Heart left ventricle (tissue), 16 donors: ENCODE measurements at regions not wholly inside any gene's neighbourhood (a gene's known extent, or its start where the extent isn't known, plus 50 kb on each side); places are given as distances from the start of the nearest gene placed in this dataset.

Experiments used
- ATAC-seq, 4 donors: fragments of 200-7000 bp; cut with Tn5 transposase; one replicate each; pipeline ENCODE4 v1.9.1; 2020 to 2022; ENCODE audit warnings: moderate library complexity in 4 of 4, mild to moderate bottlenecking in 3 of 4, moderate number of reproducible peaks in 1 of 4
- DNase-seq, 5 donors: peaks; one replicate each; pipeline ENCODE4 v3.0.0-alpha.2; 2020
- H3K27ac ChIP-seq, 12 donors: fragments of 200-600 bp; sonication (generic) in 4 of 12; one replicate each; pipeline versions ENCODE4 v1.5.0 to v1.8.0; 2016 to 2022; ENCODE audit warnings: mild to moderate bottlenecking in 2 of 12
- H3K27me3 ChIP-seq, 9 donors: fragments of 200-600 bp; sonication (generic) in 2 of 9; one replicate each; pipeline versions ENCODE4 v1.5.1 to v1.8.0; 2016 to 2022; ENCODE audit warnings: mild to moderate bottlenecking in 3 of 9
- H3K36me3 ChIP-seq, 9 donors: fragments of 200-600 bp; sonication (generic) in 2 of 9; one replicate each; pipeline versions ENCODE4 v1.5.0 to v1.8.0; 2018 to 2022; ENCODE audit warnings: mild to moderate bottlenecking in 2 of 9
- H3K4me1 ChIP-seq, 12 donors: fragments of 200-600 bp; sonication (generic) in 4 of 12; one replicate each; pipeline versions ENCODE4 v1.5.0 to v1.8.0; 2016 to 2022; ENCODE audit warnings: mild to moderate bottlenecking in 3 of 12
- H3K4me3 ChIP-seq, 12 donors: fragments of 200-600 bp; sonication (generic) in 4 of 12; one replicate each; pipeline versions ENCODE4 v1.5.0 to v1.8.0; 2017 to 2022; ENCODE audit warnings: mild to moderate bottlenecking in 9 of 12, moderate library complexity in 4 of 12
- H3K9me3 ChIP-seq, 12 donors: fragments of 200-600 bp; sonication (generic) in 4 of 12; one replicate each; pipeline versions ENCODE4 v1.5.0 to v1.8.0; 2016 to 2022; ENCODE audit warnings: mild to moderate bottlenecking in 1 of 12
- CTCF ChIP-seq, 12 donors: fragments of 200-600 bp; sonication (generic) in 4 of 12; IDR thresholded peaks; one replicate each; pipeline versions ENCODE4 v1.5.0 to v1.8.0; 2018 to 2022; ENCODE audit warnings: antibody characterized with exemption in 12 of 12, mild to moderate bottlenecking in 5 of 12
- POLR2A ChIP-seq, 2 donors: fragments of 450-650 bp; IDR thresholded peaks; one replicate each; pipeline ENCODE4 v1.6.1; 2017; ENCODE audit warnings: antibody characterized with exemption in 2 of 2, mild to moderate bottlenecking in 2 of 2, moderate library complexity in 2 of 2
- WGBS, 4 donors: extraction: QIAGEN DNeasy Blood & Tissue Kit in 2 of 4; methylation state at CpG; one replicate each; pipeline versions ENCODE4 v1.1.5 to v1.1.7; 2013 to 2018; 5-methylcytosine and 5-hydroxymethylcytosine counted together
- intact Hi-C, 10 donors: fragments of 100-400 bp; cut with DNase I; formaldehyde crosslinking; loops; one replicate each; pipeline versions ENCODE4 v1.11.1 to v1.14.2; 2022
- donor health status: ischemic (EF 13 %, LVEDD 7.1; RV severe dilation, severe dysfunction).
- donor health status: healthy with polysubstance abuse.
- donor health status: DM: no; HTN: yes; CAD: no.
- donor health status: DM: no; HTN: no; CAD: no.
- donor health status: ischemic (EF 25% LVEDD 6.9; RV normal size, moderate dysfunction).
- donor health status: ischemic (EF 25% LVEDD 5.7; RV mildly dilated, moderate dysfunction).
- donor health status: healthy.
- donor health status: DM: yes; HTN: yes; CAD: no.
- donor health status: ischemic (EF 35%, LVEDD 5.7; RV mildly dilated, moderate dysfunction).
- donor health status: nonischemic (EF 11% LVEDD 7.7; RV severe dilation, severe dysfunction).
- donor health status: DM: yes; HTN: yes; CAD: no.
- donor health status: PGD.
- donor health status: ischemic (EF 29% LVEDD 5.4; RV normal size, mild dysfunction).
- donor health status: nonischemic (EF 23%, LVEDD 6.1; RV moderate dilation, normal function).

- WGBS, 4 donors = 50 to 72% (median 55%) methylated on average over 3 of the region's 3 CpGs
- H3K4me3 ChIP-seq = no peak overlapping the region
- intact Hi-C loops = no loop called here
- DNase-seq = no peak
- no peak for ATAC-seq
- H3K4me1 ChIP-seq = no peaks in the 10 kb centered on the region
- H3K27me3 ChIP-seq = no peaks in the 10 kb centered on the region
- TF ChIP-seq CTCF (IDR thresholded peaks at IDR 0.05) (no peak), POLR2A (IDR thresholded peaks at IDR 0.05) (no peak)
- H3K36me3 ChIP-seq = no peaks in the 10 kb centered on the region
- H3K27ac ChIP-seq = no peak overlapping the region
- peaks cover 0 to 4% (median 0%) of the 10 kb centered on the region in 12 donors for H3K9me3 ChIP-seq
Measured at GRCh38 chr11:38060136-38060535, 1462.1 kb upstream of the RAG2 start.

DNA sequence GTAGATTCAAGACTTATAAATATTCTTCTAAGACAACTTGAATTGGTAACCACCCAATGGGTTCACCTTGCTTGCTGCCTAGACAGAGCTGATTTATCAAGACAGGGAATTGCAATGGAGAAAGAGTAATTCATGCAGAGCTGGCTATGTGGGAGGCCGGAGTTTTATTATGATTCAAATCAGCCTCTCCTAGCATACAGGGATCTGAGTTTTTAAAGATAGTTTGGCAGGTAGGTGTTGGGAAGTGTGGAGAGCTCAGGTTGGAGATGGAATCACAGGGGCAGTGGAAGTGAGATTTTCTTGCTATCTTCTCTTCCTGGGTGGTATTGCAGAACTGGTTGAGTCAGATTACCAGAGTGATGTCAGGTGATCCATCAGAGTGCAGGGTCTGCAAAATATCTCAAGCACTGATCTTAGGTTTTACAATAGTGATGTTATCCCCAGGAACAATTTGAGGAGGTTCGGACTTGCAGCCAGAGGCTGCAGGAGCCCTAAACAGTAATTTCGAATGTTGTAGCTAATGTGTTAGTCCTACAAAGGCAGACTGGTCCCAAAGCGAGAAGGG lies 1448.6 kb upstream of the RAG2 start:
- H3K4me3 ChIP-seq = no peak overlapping the region
- WGBS, 4 donors = 76 to 84% (median 78%) methylated on average over 4 of the region's 4 CpGs

GRCh38 chr11:38043060-38043459 lies 1445.0 kb upstream of the RAG2 start:
- intact Hi-C loops = no loop called here
- H3K4me3 ChIP-seq = no peak overlapping the region
- no peak overlapping the region for H3K27ac ChIP-seq
- H3K4me1 ChIP-seq = no peaks in the 10 kb centered on the region
- no peaks in the 10 kb centered on the region for H3K36me3 ChIP-seq
- H3K9me3 ChIP-seq = no peaks in the 10 kb centered on the region
- H3K27me3 ChIP-seq = no peaks in the 10 kb centered on the region
- ATAC-seq = no peak
- TF ChIP-seq CTCF (IDR thresholded peaks at IDR 0.05) (no peak), POLR2A (IDR thresholded peaks at IDR 0.05) (no peak)
- DNase-seq = no peak
- 81 to 83% (median 81%) methylated on average over 3 of the region's 3 CpGs for WGBS, 4 donors

More for the DNA sequence above, 1448.6 kb upstream of the RAG2 start:
- Histone ChIP-seq H3K9me3 (no peaks in the 10 kb centered on the region), H3K27me3 (no peaks in the 10 kb centered on the region), H3K36me3 (no peaks in the 10 kb centered on the region), H3K4me1 (no peaks in the 10 kb centered on the region), H3K27ac (no peak overlapping the region)
- no peak for TF ChIP-seq POLR2A (IDR thresholded peaks at IDR 0.05)
- no peak for TF ChIP-seq CTCF (IDR thresholded peaks at IDR 0.05)
- DNase-seq (no peak), ATAC-seq (no peak)
- intact Hi-C loops = loop anchor here in 1 of 10 donors (5.0 kb wide), 1 partner anchor 46 kb away; no protein-coding TSS in a partner anchor

- no peak overlapping the region for H3K4me3 ChIP-seq
- ATAC-seq (no peak), DNase-seq (no peak)
- H3K36me3 ChIP-seq = no peaks in the 10 kb centered on the region
- intact Hi-C loops = no loop called here
- no peak for TF ChIP-seq POLR2A (IDR thresholded peaks at IDR 0.05)
- no peaks in the 10 kb centered on the region for H3K27me3 ChIP-seq
- 68 to 85% (median 78%) methylated on average over 2 of the region's 2 CpGs for WGBS, 4 donors
- no peak overlapping the region for H3K27ac ChIP-seq
- no peaks in the 10 kb centered on the region for H3K9me3 ChIP-seq
- H3K4me1 ChIP-seq = no peaks in the 10 kb centered on the region
Measured at GRCh38 chr11:38038777-38039176, 1440.7 kb upstream of the RAG2 start.
